GM06990 (cell line): ENCODE measurements at regions not wholly inside any gene's neighbourhood (a gene's known extent, or its start where the extent isn't known, plus 50 kb on each side); places are given as distances from the start of the nearest gene placed in this dataset.

Source experiments
- DNase-seq: peaks from one replicate; pipeline ENCODE4 v3.0.0-alpha.2; 2011; ENCODE audit not compliant: insufficient read length; ENCODE audit errors: extremely low read depth
- H3K27me3 ChIP-seq: replicated peaks from 2 replicates; pipeline ENCODE4 v1.6.0; 2011; ENCODE audit warnings: low read length; ENCODE audit not compliant: control insufficient read depth, insufficient read depth
- H3K36me3 ChIP-seq: 2 replicates; pipeline ENCODE4 v1.5.1; 2011; ENCODE audit warnings: low read length; ENCODE audit not compliant: control insufficient read depth, insufficient read depth
- H3K4me3 ChIP-seq: replicated peaks from 2 replicates; pipeline ENCODE4 v1.5.1; 2011; ENCODE audit warnings: low read depth, mild to moderate bottlenecking, control low read depth, low read length
- CTCF ChIP-seq: IDR thresholded peaks from 2 replicates; pipeline ENCODE4 v1.5.1; 2011; ENCODE audit warnings: low read length, control low read depth, mild to moderate bottlenecking, inconsistent platforms; ENCODE audit not compliant: insufficient read depth, poor library complexity, severe bottlenecking

- no peak for TF ChIP-seq CTCF
- DNase-seq: no peak
- Histone ChIP-seq H3K27me3 (peaks cover 1% of the 10 kb centered on the region; the same call in 1 of the 2 replicates), H3K4me3 (no peak overlapping the region), H3K36me3 (no peaks in the 10 kb centered on the region)
These were observed 149.7 kb upstream of the VANGL1 start for GRCh38 chr1:115492019-115492595.

- TF ChIP-seq CTCF: no peak
- no peak for DNase-seq
- Histone ChIP-seq H3K4me3 (no peak overlapping the region), H3K36me3 (no peaks in the 10 kb centered on the region), H3K27me3 (peaks cover 1% of the 10 kb centered on the region; the same call in 1 of the 2 replicates)
These were observed 150.3 kb upstream of the VANGL1 start for GRCh38 chr1:115491298-115492018.

- DNase-seq: no peak
- Histone ChIP-seq H3K36me3 (no peaks in the 10 kb centered on the region), H3K27me3 (no peaks in the 10 kb centered on the region; the same call in 1 of the 2 replicates), H3K4me3 (no peak overlapping the region)
- no peak for TF ChIP-seq CTCF
These were observed 141.0 kb upstream of the NGF start for GRCh38 chr1:115479055-115479482.

GRCh38 chr1:115477071-115477470, 139.0 kb upstream of the NGF start:
- TF ChIP-seq CTCF: no peak
- H3K36me3 ChIP-seq: no peaks in the 10 kb centered on the region
- H3K4me3 ChIP-seq: no peak overlapping the region
- H3K27me3 ChIP-seq: no peaks in the 10 kb centered on the region; the same call in 1 of the 2 replicates
- DNase-seq: no peak

- no peaks in the 10 kb centered on the region for H3K36me3 ChIP-seq
- no peak overlapping the region for H3K4me3 ChIP-seq
- DNase-seq: no peak
- no peaks in the 10 kb centered on the region; the same call in 1 of the 2 replicates for H3K27me3 ChIP-seq
- TF ChIP-seq CTCF: no peak
These were observed 138.6 kb upstream of the NGF start for GRCh38 chr1:115476616-115477015.

GRCh38 chr1:115475901-115476300, 137.9 kb upstream of the NGF start:
- DNase-seq: no peak
- TF ChIP-seq CTCF: no peak
- H3K27me3 ChIP-seq: no peaks in the 10 kb centered on the region; the same call in 1 of the 2 replicates

More at GRCh38 chr1:115475901-115476300, 137.9 kb upstream of the NGF start:
- H3K36me3 ChIP-seq: no peaks in the 10 kb centered on the region
- no peak overlapping the region for H3K4me3 ChIP-seq
